Vagina (tissue), 2 donors: ENCODE measurements at regions not wholly inside any gene's neighbourhood (a gene's known extent, or its start where the extent isn't known, plus 50 kb on each side); places are given as distances from the start of the nearest gene placed in this dataset.

ENCODE experiments used
- DNase-seq, 2 donors: peaks; one replicate each; pipeline ENCODE4 v3.0.0-alpha.2; 2017; ENCODE audit errors: extremely low spot score in 2 of 2
- H3K27ac ChIP-seq: fragments of 200-600 bp; sonication (generic); one replicate; pipeline ENCODE4 v1.5.1; 2019
- H3K27me3 ChIP-seq: fragments of 200-600 bp; sonication (generic); one replicate; pipeline ENCODE4 v1.5.1; 2019
- H3K36me3 ChIP-seq, 2 donors: fragments of 200-600 bp; sonication (generic); one replicate each; pipeline ENCODE4 v1.5.1; 2017 to 2019
- H3K4me1 ChIP-seq: fragments of 200-600 bp; sonication (generic); one replicate; pipeline ENCODE4 v1.5.1; 2019
- H3K4me3 ChIP-seq, 2 donors: fragments of 200-600 bp; sonication (generic); 1 replicate in 1 of 2; 2 replicates in 1 of 2; pipeline ENCODE4 v1.5.1; 2016 to 2019
- H3K9me3 ChIP-seq: fragments of 200-600 bp; sonication (generic); one replicate; pipeline ENCODE4 v1.5.1; 2019
- POLR2A ChIP-seq, 2 donors: fragments of 450-650 bp; IDR thresholded peaks; one replicate each; pipeline ENCODE4 v1.6.1; 2017; ENCODE audit warnings: antibody characterized with exemption in 2 of 2, mild to moderate bottlenecking in 2 of 2, moderate library complexity in 2 of 2
- POLR2AphosphoS5 ChIP-seq, 2 donors: sonication (generic); formaldehyde crosslinking; IDR thresholded peaks; one replicate each; pipeline ENCODE4 v1.9.0; 2017; ENCODE audit warnings: antibody characterized with exemption in 2 of 2, mild to moderate bottlenecking in 2 of 2, low read depth in 1 of 2; ENCODE audit not compliant: insufficient read depth in 1 of 2
- intact Hi-C: fragments of 100-400 bp; cut with DNase I; formaldehyde crosslinking; loops from one replicate; pipeline ENCODE4 v1.15.1; 2023
- TF ChIP-seq, protein P1 (sequence below), 3 experiments: fragments of 450-650 bp in 2 of 3; fragments of 200-600 bp in 1 of 3; sonication (generic) in 1 of 3; IDR thresholded peaks; one replicate each; pipeline ENCODE4 v1.5.1; 2017 to 2019; ENCODE audit warnings: antibody characterized with exemption in 3 of 3, mild to moderate bottlenecking in 2 of 3, moderate library complexity in 2 of 3

DNA sequence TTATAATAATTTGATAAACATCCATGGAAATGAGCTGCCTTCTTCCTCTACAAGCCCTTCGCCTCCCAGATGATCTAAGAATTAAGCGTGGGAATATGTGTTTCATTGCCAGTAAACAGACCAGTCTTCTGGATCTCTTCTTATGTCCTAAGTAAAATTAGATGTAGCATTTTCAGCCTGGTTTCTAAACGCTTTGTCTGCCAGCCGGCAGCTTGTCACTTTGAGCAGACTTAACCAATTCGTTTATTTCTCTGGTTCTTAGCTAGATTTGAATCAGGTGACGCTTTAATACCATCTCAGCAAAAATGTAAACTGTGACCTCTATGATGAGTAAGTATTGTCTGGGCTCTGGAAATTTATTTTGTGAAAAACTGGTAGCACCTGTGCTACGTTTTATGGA, 380.6 kb upstream of the NUDT12 start:
- Histone ChIP-seq H3K9me3 (no peaks in the 10 kb centered on the region), H3K27ac (no peak overlapping the region), H3K27me3 (no peaks in the 10 kb centered on the region), H3K4me3 (no peak overlapping the region), H3K4me1 (no peaks in the 10 kb centered on the region), H3K36me3 (no peaks in the 10 kb centered on the region)
- no peak for DNase-seq
- TF ChIP-seq POLR2AphosphoS5 (IDR thresholded peaks at IDR 0.05; ENCODE audit: insufficient read depth in 1 of 2, low read depth in 1 of 2) (no peak), POLR2A (IDR thresholded peaks at IDR 0.05) (no peak)
- TF ChIP-seq, protein P1, sequence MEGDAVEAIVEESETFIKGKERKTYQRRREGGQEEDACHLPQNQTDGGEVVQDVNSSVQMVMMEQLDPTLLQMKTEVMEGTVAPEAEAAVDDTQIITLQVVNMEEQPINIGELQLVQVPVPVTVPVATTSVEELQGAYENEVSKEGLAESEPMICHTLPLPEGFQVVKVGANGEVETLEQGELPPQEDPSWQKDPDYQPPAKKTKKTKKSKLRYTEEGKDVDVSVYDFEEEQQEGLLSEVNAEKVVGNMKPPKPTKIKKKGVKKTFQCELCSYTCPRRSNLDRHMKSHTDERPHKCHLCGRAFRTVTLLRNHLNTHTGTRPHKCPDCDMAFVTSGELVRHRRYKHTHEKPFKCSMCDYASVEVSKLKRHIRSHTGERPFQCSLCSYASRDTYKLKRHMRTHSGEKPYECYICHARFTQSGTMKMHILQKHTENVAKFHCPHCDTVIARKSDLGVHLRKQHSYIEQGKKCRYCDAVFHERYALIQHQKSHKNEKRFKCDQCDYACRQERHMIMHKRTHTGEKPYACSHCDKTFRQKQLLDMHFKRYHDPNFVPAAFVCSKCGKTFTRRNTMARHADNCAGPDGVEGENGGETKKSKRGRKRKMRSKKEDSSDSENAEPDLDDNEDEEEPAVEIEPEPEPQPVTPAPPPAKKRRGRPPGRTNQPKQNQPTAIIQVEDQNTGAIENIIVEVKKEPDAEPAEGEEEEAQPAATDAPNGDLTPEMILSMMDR (IDR thresholded peaks at IDR 0.05): no peak
- intact Hi-C loops: no loop called here

DNA sequence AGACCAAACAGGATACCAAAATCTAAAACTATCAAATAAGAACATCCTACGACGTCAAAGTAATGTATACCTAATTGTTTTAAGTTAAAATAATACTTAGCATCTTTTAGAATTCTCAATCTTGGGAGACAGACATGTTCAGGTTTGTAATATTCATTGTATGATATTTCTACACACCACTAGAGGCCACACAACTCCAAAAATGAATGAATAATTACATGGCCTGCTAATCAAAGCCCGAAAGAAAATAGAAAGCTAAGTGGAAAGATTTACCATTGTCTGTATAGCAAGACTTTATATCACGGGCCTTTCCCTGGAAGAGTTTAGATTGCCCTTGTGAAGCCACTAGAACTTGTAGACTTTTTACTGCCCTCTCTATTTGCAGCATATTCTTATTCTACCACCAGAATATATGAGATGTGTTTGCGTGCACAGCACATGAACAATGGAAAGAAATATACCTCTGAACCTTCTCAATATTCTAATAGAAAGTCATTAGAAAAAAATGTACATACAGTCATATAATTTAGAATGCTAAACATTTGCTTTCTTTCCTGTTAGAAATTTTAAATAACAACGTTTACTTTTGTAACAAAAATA, 380.1 kb upstream of the NUDT12 start:
- Histone ChIP-seq H3K36me3 (no peaks in the 10 kb centered on the region), H3K27ac (no peak overlapping the region), H3K4me3 (no peak overlapping the region), H3K27me3 (no peaks in the 10 kb centered on the region), H3K9me3 (no peaks in the 10 kb centered on the region), H3K4me1 (no peaks in the 10 kb centered on the region)
- no peak for TF ChIP-seq POLR2AphosphoS5 (IDR thresholded peaks at IDR 0.05; ENCODE audit: insufficient read depth in 1 of 2, low read depth in 1 of 2)
- no peak for TF ChIP-seq POLR2A (IDR thresholded peaks at IDR 0.05)
- TF ChIP-seq, protein P1 (IDR thresholded peaks at IDR 0.05): no peak
- intact Hi-C loops: no loop called here
- no peak for DNase-seq

DNA sequence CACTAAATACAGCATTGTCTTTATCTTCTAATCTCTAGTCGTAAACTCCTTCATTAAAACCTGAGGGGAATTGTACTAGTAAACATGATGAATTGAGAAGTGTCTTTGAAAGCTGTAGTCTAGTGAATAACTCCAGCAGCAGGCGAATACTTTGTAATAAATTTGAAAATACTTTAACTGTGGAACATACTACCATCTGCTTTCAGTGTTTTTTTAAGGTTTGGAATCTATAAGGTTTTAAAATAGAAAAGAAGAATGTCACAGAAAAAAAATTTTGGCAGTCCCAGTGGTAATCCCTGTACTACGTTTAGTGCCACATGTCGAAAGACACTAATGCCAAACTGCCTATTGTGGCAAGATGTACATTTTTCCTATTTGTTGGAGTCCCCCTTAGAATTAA, 379.0 kb upstream of the NUDT12 start:
- intact Hi-C loops: no loop called here
- no peak overlapping the region for H3K4me3 ChIP-seq

DNA sequence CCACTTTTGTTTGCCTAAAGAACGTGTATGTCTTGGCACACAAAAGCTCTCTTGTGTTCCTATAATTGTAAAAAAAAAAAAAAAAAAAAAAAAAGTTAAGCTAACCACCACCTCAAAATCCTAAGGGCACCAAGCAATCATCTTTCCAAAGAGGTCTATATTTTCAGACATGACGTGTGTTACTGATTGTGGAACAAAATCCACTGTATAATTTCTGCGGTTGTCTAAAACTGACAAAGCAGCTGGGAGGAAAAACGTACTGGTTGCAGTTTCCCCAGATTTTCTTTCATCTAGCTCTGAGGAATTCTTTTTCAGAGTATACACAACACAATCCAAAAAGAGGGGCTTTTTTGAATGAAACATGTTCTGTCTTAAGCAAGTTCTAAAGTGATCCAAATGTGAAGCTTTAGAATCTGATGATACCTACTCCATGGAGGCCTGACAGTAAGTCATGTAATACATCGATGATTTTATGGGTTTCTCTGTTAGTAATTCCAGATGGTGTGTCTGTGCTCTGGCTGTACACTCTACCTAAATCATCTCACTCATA, 375.6 kb upstream of the NUDT12 start:
- Histone ChIP-seq H3K4me1 (no peaks in the 10 kb centered on the region), H3K9me3 (no peaks in the 10 kb centered on the region), H3K4me3 (no peak overlapping the region), H3K27me3 (no peaks in the 10 kb centered on the region), H3K27ac (no peak overlapping the region), H3K36me3 (no peaks in the 10 kb centered on the region)
- no peak for DNase-seq
- intact Hi-C loops: no loop called here
- TF ChIP-seq, protein P1 (IDR thresholded peaks at IDR 0.05): no peak
- TF ChIP-seq POLR2A (IDR thresholded peaks at IDR 0.05) (no peak), POLR2AphosphoS5 (IDR thresholded peaks at IDR 0.05; ENCODE audit: insufficient read depth in 1 of 2, low read depth in 1 of 2) (no peak)

More for the DNA sequence above, 379.0 kb upstream of the NUDT12 start:
- Histone ChIP-seq H3K4me1 (no peaks in the 10 kb centered on the region), H3K27ac (no peak overlapping the region), H3K9me3 (no peaks in the 10 kb centered on the region), H3K36me3 (no peaks in the 10 kb centered on the region), H3K27me3 (no peaks in the 10 kb centered on the region)
- TF ChIP-seq POLR2AphosphoS5 (IDR thresholded peaks at IDR 0.05; ENCODE audit: insufficient read depth in 1 of 2, low read depth in 1 of 2) (no peak), POLR2A (IDR thresholded peaks at IDR 0.05) (no peak)
- TF ChIP-seq, protein P1 (IDR thresholded peaks at IDR 0.05): no peak
- no peak for DNase-seq

DNA sequence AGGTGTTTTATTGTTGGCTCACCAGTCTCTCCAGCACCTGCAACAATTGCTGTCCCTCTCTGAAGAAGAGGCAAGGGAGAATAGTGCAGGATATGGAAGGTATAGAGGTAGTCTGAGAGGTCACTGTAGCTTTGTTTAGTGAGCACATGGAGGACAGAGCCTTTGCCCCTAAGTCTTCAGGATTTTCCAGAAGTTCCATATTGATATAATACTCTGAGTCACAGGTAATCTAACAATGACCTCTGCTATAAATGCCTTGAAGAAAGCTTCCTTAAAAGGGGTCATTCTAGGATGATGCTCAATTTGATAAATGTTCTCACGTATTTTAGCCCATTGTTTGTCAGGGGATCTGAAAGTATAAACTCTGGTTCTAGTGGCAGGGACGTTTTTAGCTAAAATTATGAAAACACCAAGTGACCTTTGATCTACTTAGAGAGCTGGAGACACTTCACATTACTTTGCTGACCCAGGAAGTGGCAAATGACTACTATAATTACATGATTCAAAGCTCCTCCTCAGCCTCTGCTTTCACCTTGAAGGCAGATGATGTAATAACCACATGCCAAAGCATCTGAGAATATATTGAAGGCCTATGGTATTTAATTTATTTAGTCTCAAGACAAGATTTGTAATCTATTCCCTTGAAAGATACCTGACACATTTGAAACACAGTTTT, 366.9 kb upstream of the NUDT12 start:
- H3K4me1 ChIP-seq: no peaks in the 10 kb centered on the region
- H3K9me3 ChIP-seq: no peaks in the 10 kb centered on the region
- no peak overlapping the region for H3K4me3 ChIP-seq
- TF ChIP-seq POLR2AphosphoS5 (IDR thresholded peaks at IDR 0.05; ENCODE audit: insufficient read depth in 1 of 2, low read depth in 1 of 2): no peak
- TF ChIP-seq, protein P1 (IDR thresholded peaks at IDR 0.05): no peak
- no peak for TF ChIP-seq POLR2A (IDR thresholded peaks at IDR 0.05)
- no peaks in the 10 kb centered on the region for H3K36me3 ChIP-seq
- intact Hi-C loops: no loop called here
- no peak overlapping the region for H3K27ac ChIP-seq
- no peaks in the 10 kb centered on the region for H3K27me3 ChIP-seq
- no peak for DNase-seq
